ENCODE measurements at regions not wholly inside any gene's neighbourhood (a gene's known extent, or its start where the extent isn't known, plus 50 kb on each side); places are given as distances from the start of the nearest gene placed in this dataset.

DNA sequence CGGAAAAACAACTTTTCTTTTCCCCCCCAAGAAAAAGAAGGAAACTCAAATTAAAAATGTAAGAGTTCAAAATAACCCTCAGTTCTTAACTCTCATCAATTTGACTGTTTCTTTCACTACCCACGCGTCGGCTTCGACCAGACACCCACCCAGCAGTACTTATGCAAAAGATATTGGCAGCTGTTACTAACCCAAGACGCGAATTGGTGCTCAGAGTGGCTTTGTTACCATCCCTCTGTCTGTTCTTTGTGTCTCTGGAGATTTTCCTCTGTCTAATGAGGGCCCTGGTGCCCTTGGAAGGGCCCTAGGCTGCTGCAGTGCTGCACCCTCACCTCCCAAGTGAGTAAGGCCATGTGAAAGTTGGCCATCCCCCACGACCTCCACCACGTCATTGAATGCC, 180.5 kb upstream of the NECTIN1 start:
- no peak for DNase-seq
- H3K4me3 ChIP-seq (replicated peaks in 1 of 3; ENCODE audit: low read depth in 2 of 3, low read length in 3 of 3): no peak overlapping the region
- Mint-ChIP-seq H3K4me3 (no peak overlapping the region), H3K27ac (no peak overlapping the region), H3K27me3 (ENCODE audit: low read depth in 3 of 3) (peaks cover 14 to 19% (median 18%) of the 10 kb centered on the region in 3 donors), H3K9me3 (peaks cover 0 to 3% (median 0%) of the 10 kb centered on the region in 7 donors), H3K36me3 (no peaks in the 10 kb centered on the region), H3K4me1 (no peaks in the 10 kb centered on the region)
- H3K4me2 ChIP-seq (replicated peaks; ENCODE audit: extremely low read depth, low read length, poor library complexity, severe bottlenecking): no peak overlapping the region
- H3K9me3 ChIP-seq (replicated peaks in 1 of 2; ENCODE audit: control insufficient read depth in 1 of 2, insufficient read depth in 1 of 2, low read length in 2 of 2): no peaks in the 10 kb centered on the region
- H3K9ac ChIP-seq (ENCODE audit: insufficient read depth, low read length, poor library complexity, severe bottlenecking): no peak overlapping the region
- no peak overlapping the region for H3K27ac ChIP-seq (ENCODE audit: low read depth in 1 of 2, low read length in 2 of 2)
- no peaks in the 10 kb centered on the region for H3K27me3 ChIP-seq (ENCODE audit: control insufficient read depth in 2 of 2, insufficient read depth in 2 of 2, low read length in 2 of 2)
- H4K20me1 ChIP-seq (ENCODE audit: insufficient read depth, low read length): no peaks in the 10 kb centered on the region
- TF ChIP-seq, protein P1, sequence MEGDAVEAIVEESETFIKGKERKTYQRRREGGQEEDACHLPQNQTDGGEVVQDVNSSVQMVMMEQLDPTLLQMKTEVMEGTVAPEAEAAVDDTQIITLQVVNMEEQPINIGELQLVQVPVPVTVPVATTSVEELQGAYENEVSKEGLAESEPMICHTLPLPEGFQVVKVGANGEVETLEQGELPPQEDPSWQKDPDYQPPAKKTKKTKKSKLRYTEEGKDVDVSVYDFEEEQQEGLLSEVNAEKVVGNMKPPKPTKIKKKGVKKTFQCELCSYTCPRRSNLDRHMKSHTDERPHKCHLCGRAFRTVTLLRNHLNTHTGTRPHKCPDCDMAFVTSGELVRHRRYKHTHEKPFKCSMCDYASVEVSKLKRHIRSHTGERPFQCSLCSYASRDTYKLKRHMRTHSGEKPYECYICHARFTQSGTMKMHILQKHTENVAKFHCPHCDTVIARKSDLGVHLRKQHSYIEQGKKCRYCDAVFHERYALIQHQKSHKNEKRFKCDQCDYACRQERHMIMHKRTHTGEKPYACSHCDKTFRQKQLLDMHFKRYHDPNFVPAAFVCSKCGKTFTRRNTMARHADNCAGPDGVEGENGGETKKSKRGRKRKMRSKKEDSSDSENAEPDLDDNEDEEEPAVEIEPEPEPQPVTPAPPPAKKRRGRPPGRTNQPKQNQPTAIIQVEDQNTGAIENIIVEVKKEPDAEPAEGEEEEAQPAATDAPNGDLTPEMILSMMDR (IDR thresholded peaks at IDR 0.05): no peak
- no peaks in the 10 kb centered on the region for H3K36me3 ChIP-seq (replicated peaks in 1 of 2; ENCODE audit: control insufficient read depth in 1 of 2, insufficient read depth in 2 of 2, low read length in 2 of 2)
- WGBS (ENCODE audit: insufficient coverage): 86% methylated on average over 9 of the region's 9 CpGs
- no peak overlapping the region for H2AFZ ChIP-seq (ENCODE audit: insufficient read depth, low read depth, low read length, poor library complexity, severe bottlenecking)
- H3K79me2 ChIP-seq (ENCODE audit: insufficient read depth, low read length): no peaks in the 10 kb centered on the region
- intact Hi-C loops (cut with micrococcal nuclease): no loop called here
- H3K4me1 ChIP-seq (ENCODE audit: control insufficient read depth in 1 of 2, insufficient read depth in 2 of 2, low read length in 2 of 2): no peaks in the 10 kb centered on the region

DNA sequence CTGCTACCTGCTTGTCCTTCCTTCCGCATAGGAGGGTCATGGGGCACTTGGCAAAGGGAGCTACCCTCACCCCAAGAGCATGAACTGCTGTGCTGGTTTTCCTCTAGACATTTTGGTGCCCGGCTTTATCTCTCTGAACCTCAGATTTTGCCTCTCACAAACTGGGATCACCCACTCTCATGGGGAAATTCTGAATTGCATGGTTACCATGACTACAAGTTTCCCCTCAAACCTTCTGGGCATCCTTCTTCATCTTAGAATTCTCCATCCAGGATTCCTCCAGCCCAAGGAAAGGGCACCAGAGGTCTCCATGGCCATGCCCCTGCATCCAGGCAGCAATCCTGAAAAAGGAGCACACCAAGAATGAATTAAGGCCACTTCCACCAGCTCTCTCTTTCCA, 180.1 kb upstream of the NECTIN1 start:
- 86% methylated on average over 2 of the region's 2 CpGs for WGBS (ENCODE audit: insufficient coverage)
- Mint-ChIP-seq H3K27ac (no peak overlapping the region), H3K4me3 (peak overlapping the region in 1 of 2 donors; percentile 1), H3K27me3 (ENCODE audit: low read depth in 3 of 3) (peaks cover 14 to 18% (median 17%) of the 10 kb centered on the region in 3 donors), H3K9me3 (no peaks in the 10 kb centered on the region), H3K36me3 (no peaks in the 10 kb centered on the region), H3K4me1 (no peaks in the 10 kb centered on the region)
- Histone ChIP-seq H4K20me1 (ENCODE audit: insufficient read depth, low read length) (no peaks in the 10 kb centered on the region), H2AFZ (ENCODE audit: insufficient read depth, low read depth, low read length, poor library complexity, severe bottlenecking) (no peak overlapping the region), H3K79me2 (ENCODE audit: insufficient read depth, low read length) (no peaks in the 10 kb centered on the region), H3K4me3 (replicated peaks in 1 of 3; ENCODE audit: low read depth in 2 of 3, low read length in 3 of 3) (no peak overlapping the region), H3K9me3 (replicated peaks in 1 of 2; ENCODE audit: control insufficient read depth in 1 of 2, insufficient read depth in 1 of 2, low read length in 2 of 2) (no peaks in the 10 kb centered on the region), H3K36me3 (replicated peaks in 1 of 2; ENCODE audit: control insufficient read depth in 1 of 2, insufficient read depth in 2 of 2, low read length in 2 of 2) (no peaks in the 10 kb centered on the region), H3K4me1 (ENCODE audit: control insufficient read depth in 1 of 2, insufficient read depth in 2 of 2, low read length in 2 of 2) (no peaks in the 10 kb centered on the region), H3K27me3 (ENCODE audit: control insufficient read depth in 2 of 2, insufficient read depth in 2 of 2, low read length in 2 of 2) (no peaks in the 10 kb centered on the region), H3K9ac (ENCODE audit: insufficient read depth, low read length, poor library complexity, severe bottlenecking) (no peak overlapping the region), H3K27ac (ENCODE audit: low read depth in 1 of 2, low read length in 2 of 2) (no peak overlapping the region), H3K4me2 (replicated peaks; ENCODE audit: extremely low read depth, low read length, poor library complexity, severe bottlenecking) (no peak overlapping the region)
- DNase-seq: no peak
- intact Hi-C loops (cut with micrococcal nuclease): no loop called here
- TF ChIP-seq, protein P1 (IDR thresholded peaks at IDR 0.05): no peak
